Lower lobe of right lung (tissue), 2 donors: ENCODE measurements at regions not wholly inside any gene's neighbourhood (a gene's known extent, or its start where the extent isn't known, plus 50 kb on each side); places are given as distances from the start of the nearest gene placed in this dataset.
A peak's percentile ranks its signal among the peaks of the same experiment; 100 is the strongest.

ENCODE experiments used
- ATAC-seq, 2 donors: fragments of 200-7000 bp; cut with Tn5 transposase; one replicate each; pipeline ENCODE4 v1.9.1; 2020 to 2022; ENCODE audit warnings: mild to moderate bottlenecking in 2 of 2, moderate library complexity in 2 of 2
- DNase-seq: peaks from one replicate; pipeline ENCODE4 v3.0.0-alpha.2; 2020
- H3K27ac ChIP-seq: fragments of 200-600 bp; one replicate; pipeline ENCODE4 v1.8.0; 2022
- H3K27me3 ChIP-seq: fragments of 200-600 bp; one replicate; pipeline ENCODE4 v1.8.0; 2022; ENCODE audit warnings: low read depth
- H3K36me3 ChIP-seq: fragments of 200-600 bp; one replicate; pipeline ENCODE4 v1.8.0; 2022; ENCODE audit warnings: mild to moderate bottlenecking
- H3K4me1 ChIP-seq: fragments of 200-600 bp; one replicate; pipeline ENCODE4 v1.8.0; 2022
- H3K4me3 ChIP-seq: fragments of 200-600 bp; one replicate; pipeline ENCODE4 v1.8.0; 2022; ENCODE audit warnings: mild to moderate bottlenecking
- H3K9me3 ChIP-seq: fragments of 200-600 bp; one replicate; pipeline ENCODE4 v1.8.0; 2022
- intact Hi-C: fragments of 100-400 bp; cut with DNase I; formaldehyde crosslinking; loops from one replicate; pipeline ENCODE4 v1.11.0; 2022
- TF ChIP-seq, protein P1 (sequence below): fragments of 200-600 bp; IDR thresholded peaks from one replicate; pipeline ENCODE4 v1.8.0; 2022; ENCODE audit warnings: antibody characterized with exemption, mild to moderate bottlenecking
- donor health status: DM: no; HTN: yes; CAD: no; lungs with severe emphysema.

- no peak for ATAC-seq
- TF ChIP-seq, protein P1, sequence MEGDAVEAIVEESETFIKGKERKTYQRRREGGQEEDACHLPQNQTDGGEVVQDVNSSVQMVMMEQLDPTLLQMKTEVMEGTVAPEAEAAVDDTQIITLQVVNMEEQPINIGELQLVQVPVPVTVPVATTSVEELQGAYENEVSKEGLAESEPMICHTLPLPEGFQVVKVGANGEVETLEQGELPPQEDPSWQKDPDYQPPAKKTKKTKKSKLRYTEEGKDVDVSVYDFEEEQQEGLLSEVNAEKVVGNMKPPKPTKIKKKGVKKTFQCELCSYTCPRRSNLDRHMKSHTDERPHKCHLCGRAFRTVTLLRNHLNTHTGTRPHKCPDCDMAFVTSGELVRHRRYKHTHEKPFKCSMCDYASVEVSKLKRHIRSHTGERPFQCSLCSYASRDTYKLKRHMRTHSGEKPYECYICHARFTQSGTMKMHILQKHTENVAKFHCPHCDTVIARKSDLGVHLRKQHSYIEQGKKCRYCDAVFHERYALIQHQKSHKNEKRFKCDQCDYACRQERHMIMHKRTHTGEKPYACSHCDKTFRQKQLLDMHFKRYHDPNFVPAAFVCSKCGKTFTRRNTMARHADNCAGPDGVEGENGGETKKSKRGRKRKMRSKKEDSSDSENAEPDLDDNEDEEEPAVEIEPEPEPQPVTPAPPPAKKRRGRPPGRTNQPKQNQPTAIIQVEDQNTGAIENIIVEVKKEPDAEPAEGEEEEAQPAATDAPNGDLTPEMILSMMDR, result no peak
- no peak overlapping the region for H3K27ac ChIP-seq
- DNase-seq, result no peak
- H3K36me3 ChIP-seq, result no peaks in the 10 kb centered on the region
- intact Hi-C loops, result no loop called here
- H3K4me1 ChIP-seq, result no peaks in the 10 kb centered on the region
- H3K27me3 ChIP-seq, result no peaks in the 10 kb centered on the region
- H3K4me3 ChIP-seq, result no peak overlapping the region
- H3K9me3 ChIP-seq, result no peaks in the 10 kb centered on the region
These were observed 1172.3 kb downstream of the HACE1 start for GRCh38 chr6:103687430-103687829.

GRCh38 chr6:103680116-103680515 lies 1179.6 kb downstream of the HACE1 start:
- H3K36me3 ChIP-seq, result no peaks in the 10 kb centered on the region
- TF ChIP-seq, protein P1, result no peak
- H3K9me3 ChIP-seq, result no peaks in the 10 kb centered on the region
- DNase-seq, result no peak
- intact Hi-C loops, result no loop called here
- H3K27me3 ChIP-seq, result no peaks in the 10 kb centered on the region
- no peak overlapping the region for H3K4me3 ChIP-seq
- H3K27ac ChIP-seq, result no peak overlapping the region
- ATAC-seq, result no peak
- H3K4me1 ChIP-seq, result no peaks in the 10 kb centered on the region

GRCh38 chr6:103677290-103677689 lies 1182.4 kb downstream of the HACE1 start:
- intact Hi-C loops, result no loop called here
- no peak for ATAC-seq
- H3K27me3 ChIP-seq, result no peaks in the 10 kb centered on the region
- no peak overlapping the region for H3K27ac ChIP-seq
- DNase-seq, result no peak
- no peak overlapping the region for H3K4me3 ChIP-seq
- TF ChIP-seq, protein P1, result no peak
- no peaks in the 10 kb centered on the region for H3K9me3 ChIP-seq
- H3K36me3 ChIP-seq, result no peaks in the 10 kb centered on the region
- no peaks in the 10 kb centered on the region for H3K4me1 ChIP-seq

GRCh38 chr6:103675807-103676406 lies 1183.8 kb downstream of the HACE1 start:
- Histone ChIP-seq H3K36me3 (no peaks in the 10 kb centered on the region), H3K27me3 (no peaks in the 10 kb centered on the region), H3K27ac (no peak overlapping the region), H3K4me1 (no peaks in the 10 kb centered on the region), H3K9me3 (no peaks in the 10 kb centered on the region), H3K4me3 (no peak overlapping the region)
- TF ChIP-seq, protein P1, result no peak
- intact Hi-C loops, result no loop called here
- no peak for DNase-seq
- ATAC-seq, result peak; percentile 32 to 49

- H3K27ac ChIP-seq, result no peak overlapping the region
- no peak for DNase-seq
- H3K4me1 ChIP-seq, result no peaks in the 10 kb centered on the region
- H3K27me3 ChIP-seq, result no peaks in the 10 kb centered on the region
- no peak overlapping the region for H3K4me3 ChIP-seq
- no peak for ATAC-seq
- TF ChIP-seq, protein P1, result no peak
- H3K9me3 ChIP-seq, result no peaks in the 10 kb centered on the region
- H3K36me3 ChIP-seq, result no peaks in the 10 kb centered on the region
- intact Hi-C loops, result no loop called here
These were observed 1184.9 kb downstream of the HACE1 start for GRCh38 chr6:103674790-103675189.

DNA sequence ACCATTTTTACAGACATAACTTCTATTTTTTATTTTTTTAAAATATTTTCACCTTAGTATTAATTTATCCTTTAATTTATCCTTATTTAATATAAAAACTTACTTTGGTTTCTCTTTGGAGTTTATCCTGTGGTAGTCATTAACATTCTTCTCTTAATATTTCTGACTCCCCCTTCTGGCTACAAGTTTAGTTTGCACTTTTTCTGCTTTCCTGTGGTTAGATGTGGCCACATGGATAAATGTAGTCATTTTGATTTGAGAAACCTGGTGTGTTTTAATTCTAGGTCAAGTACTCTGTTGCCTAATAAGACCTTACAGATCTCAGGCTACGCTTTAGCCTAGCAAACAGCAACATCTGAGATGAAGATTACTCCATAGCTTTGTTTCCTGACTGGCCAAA lies 1187.5 kb downstream of the HACE1 start:
- Histone ChIP-seq H3K4me3 (no peak overlapping the region), H3K9me3 (no peaks in the 10 kb centered on the region), H3K36me3 (no peaks in the 10 kb centered on the region), H3K4me1 (no peaks in the 10 kb centered on the region), H3K27ac (no peak overlapping the region), H3K27me3 (no peaks in the 10 kb centered on the region)
- intact Hi-C loops, result no loop called here
- TF ChIP-seq, protein P1, result no peak
- ATAC-seq (no peak), DNase-seq (no peak)
